Transverse colon (tissue), 4 donors: ENCODE measurements at regions not wholly inside any gene's neighbourhood (a gene's known extent, or its start where the extent isn't known, plus 50 kb on each side); places are given as distances from the start of the nearest gene placed in this dataset.

ENCODE experiments used
- DNase-seq: peaks from one replicate; pipeline ENCODE4 v3.0.0-alpha.2; 2019
- H3K27ac ChIP-seq, 4 donors: fragments of 200-600 bp; sonication (generic); 2 replicates each; pipeline ENCODE4 v1.5.1; 2016 to 2018; ENCODE audit warnings: inconsistent platforms in 4 of 4
- H3K27me3 ChIP-seq: fragments of 200-600 bp; sonication (generic); 2 replicates; pipeline ENCODE4 v1.5.1; 2017; ENCODE audit warnings: inconsistent platforms
- H3K36me3 ChIP-seq, 4 donors: fragments of 200-600 bp; sonication (generic); 2 replicates each; pipeline ENCODE4 v1.5.1; 2017 to 2019; ENCODE audit warnings: inconsistent platforms in 4 of 4
- H3K4me1 ChIP-seq, 4 donors: fragments of 200-600 bp; sonication (generic); 2 replicates each; pipeline ENCODE4 v1.5.1; 2017 to 2020; ENCODE audit warnings: inconsistent platforms in 4 of 4
- H3K4me3 ChIP-seq, 4 donors: fragments of 200-600 bp; sonication (generic); 1 replicate in 1 of 4; 2 replicates in 3 of 4; pipeline versions ENCODE4 v1.5.1 to v1.6.1; 2017 to 2019; ENCODE audit warnings: inconsistent platforms in 4 of 4
- H3K9me3 ChIP-seq, 2 donors: fragments of 200-600 bp; sonication (generic); 2 replicates each; pipeline ENCODE4 v1.5.1; 2017 to 2019; ENCODE audit warnings: inconsistent platforms in 2 of 2
- EP300 ChIP-seq: sonication (generic); formaldehyde crosslinking; IDR thresholded peaks from one replicate; pipeline ENCODE4 v1.6.1; 2017; ENCODE audit warnings: antibody characterized with exemption, low read depth
- POLR2A ChIP-seq: fragments of 450-650 bp; IDR thresholded peaks from one replicate; pipeline ENCODE4 v1.6.1; 2016; ENCODE audit warnings: antibody characterized with exemption, mild to moderate bottlenecking, moderate library complexity
- POLR2AphosphoS5 ChIP-seq, 3 donors: sonication (generic); formaldehyde crosslinking; IDR thresholded peaks; one replicate each; pipeline ENCODE4 v1.6.1; 2016; ENCODE audit warnings: antibody characterized with exemption in 3 of 3
- WGBS, 2 donors: methylation state at CpG; one replicate each; pipeline ENCODE4 v1.1.5; 2018; ENCODE audit warnings: low coverage in 1 of 2; 5-methylcytosine and 5-hydroxymethylcytosine counted together
- in situ Hi-C, 4 donors: fragments of 200-750 bp; cut with MboI; loops; one replicate each; pipeline versions ENCODE4 v1.15.0 to v1.15.1; 2017; ENCODE audit warnings: low sequenced_read_pairs in 3 of 4, low pct_ligation_motif_present in 1 of 4, low pct_unique_long_range_greater_than_20kb in 1 of 4
- intact Hi-C: fragments of 100-400 bp; cut with DNase I; formaldehyde crosslinking; loops from one replicate; pipeline ENCODE4 v1.15.1; 2023; ENCODE audit warnings: low total_unique reads
- TF ChIP-seq, protein P1 (sequence below), 5 experiments: fragments of 200-600 bp in 3 of 5; fragments of 450-650 bp in 2 of 5; sonication (generic) in 3 of 5; IDR thresholded peaks; 1 replicate in 2 of 5; 2 replicates in 3 of 5; pipeline ENCODE4 v1.5.1; 2016 to 2017; ENCODE audit warnings: antibody characterized with exemption in 5 of 5, inconsistent platforms in 3 of 5, mild to moderate bottlenecking in 2 of 5, moderate library complexity in 1 of 5

DNA sequence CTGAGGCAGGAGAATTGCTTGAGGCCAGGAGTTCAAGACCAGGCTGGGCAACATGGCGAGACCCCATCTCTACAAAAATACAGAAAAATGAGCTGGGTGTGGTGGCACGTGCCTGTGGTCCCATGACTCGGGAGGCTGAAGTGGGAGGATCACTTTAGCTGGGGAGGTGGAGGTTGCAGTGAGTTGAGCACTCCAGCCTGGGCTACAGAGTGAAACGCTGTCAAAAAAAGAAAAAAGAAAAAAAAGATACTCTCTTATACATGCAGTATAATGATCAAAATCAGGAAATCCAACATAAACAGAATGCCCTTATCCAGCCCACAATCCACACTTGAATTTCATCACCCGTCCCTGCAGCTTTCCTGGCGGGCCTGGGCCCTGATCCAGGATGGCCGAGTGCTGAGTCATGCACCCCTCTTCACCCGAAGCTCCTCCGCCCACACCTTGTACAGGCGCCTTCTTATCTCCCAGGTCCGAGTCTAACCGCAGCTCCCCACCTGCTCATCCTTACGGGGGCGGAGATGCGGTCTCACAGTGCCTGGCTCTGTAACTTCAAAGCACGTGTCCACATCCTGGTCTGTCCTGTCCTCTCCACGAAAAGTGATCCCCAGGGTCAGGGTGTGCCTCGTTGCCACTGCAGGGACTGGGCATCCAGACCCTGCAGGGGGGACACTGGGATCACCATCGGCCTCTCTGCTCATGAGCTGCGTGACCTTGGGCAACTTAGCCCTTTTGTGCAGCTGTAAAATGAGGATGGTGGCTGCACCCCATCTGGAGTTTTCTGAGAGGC lies 120.2 kb upstream of the SLC45A1 start:
- in situ Hi-C loops: no loop called here
- intact Hi-C loops: no loop called here
- H3K9me3 ChIP-seq: no peaks in the 10 kb centered on the region
- TF ChIP-seq POLR2A (no peak), POLR2AphosphoS5 (IDR thresholded peaks at IDR 0.05) (peak in 1 of 3 donors; percentile 6)
- TF ChIP-seq, protein P1, sequence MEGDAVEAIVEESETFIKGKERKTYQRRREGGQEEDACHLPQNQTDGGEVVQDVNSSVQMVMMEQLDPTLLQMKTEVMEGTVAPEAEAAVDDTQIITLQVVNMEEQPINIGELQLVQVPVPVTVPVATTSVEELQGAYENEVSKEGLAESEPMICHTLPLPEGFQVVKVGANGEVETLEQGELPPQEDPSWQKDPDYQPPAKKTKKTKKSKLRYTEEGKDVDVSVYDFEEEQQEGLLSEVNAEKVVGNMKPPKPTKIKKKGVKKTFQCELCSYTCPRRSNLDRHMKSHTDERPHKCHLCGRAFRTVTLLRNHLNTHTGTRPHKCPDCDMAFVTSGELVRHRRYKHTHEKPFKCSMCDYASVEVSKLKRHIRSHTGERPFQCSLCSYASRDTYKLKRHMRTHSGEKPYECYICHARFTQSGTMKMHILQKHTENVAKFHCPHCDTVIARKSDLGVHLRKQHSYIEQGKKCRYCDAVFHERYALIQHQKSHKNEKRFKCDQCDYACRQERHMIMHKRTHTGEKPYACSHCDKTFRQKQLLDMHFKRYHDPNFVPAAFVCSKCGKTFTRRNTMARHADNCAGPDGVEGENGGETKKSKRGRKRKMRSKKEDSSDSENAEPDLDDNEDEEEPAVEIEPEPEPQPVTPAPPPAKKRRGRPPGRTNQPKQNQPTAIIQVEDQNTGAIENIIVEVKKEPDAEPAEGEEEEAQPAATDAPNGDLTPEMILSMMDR (IDR thresholded peaks at IDR 0.05): no peak
- peaks cover 15 to 33% (median 25%) of the 10 kb centered on the region in 4 donors for H3K4me1 ChIP-seq
- peak overlapping the region in 3 of 4 donors; percentile 14 to 48 (median 34) for H3K27ac ChIP-seq
- peak; percentile 60 for DNase-seq
- no peak overlapping the region for H3K4me3 ChIP-seq
- no peaks in the 10 kb centered on the region for H3K27me3 ChIP-seq
- no peaks in the 10 kb centered on the region for H3K36me3 ChIP-seq
- WGBS, 2 donors: 55 to 67% methylated on average over 3 to 20 of the region's 20 CpGs

DNA sequence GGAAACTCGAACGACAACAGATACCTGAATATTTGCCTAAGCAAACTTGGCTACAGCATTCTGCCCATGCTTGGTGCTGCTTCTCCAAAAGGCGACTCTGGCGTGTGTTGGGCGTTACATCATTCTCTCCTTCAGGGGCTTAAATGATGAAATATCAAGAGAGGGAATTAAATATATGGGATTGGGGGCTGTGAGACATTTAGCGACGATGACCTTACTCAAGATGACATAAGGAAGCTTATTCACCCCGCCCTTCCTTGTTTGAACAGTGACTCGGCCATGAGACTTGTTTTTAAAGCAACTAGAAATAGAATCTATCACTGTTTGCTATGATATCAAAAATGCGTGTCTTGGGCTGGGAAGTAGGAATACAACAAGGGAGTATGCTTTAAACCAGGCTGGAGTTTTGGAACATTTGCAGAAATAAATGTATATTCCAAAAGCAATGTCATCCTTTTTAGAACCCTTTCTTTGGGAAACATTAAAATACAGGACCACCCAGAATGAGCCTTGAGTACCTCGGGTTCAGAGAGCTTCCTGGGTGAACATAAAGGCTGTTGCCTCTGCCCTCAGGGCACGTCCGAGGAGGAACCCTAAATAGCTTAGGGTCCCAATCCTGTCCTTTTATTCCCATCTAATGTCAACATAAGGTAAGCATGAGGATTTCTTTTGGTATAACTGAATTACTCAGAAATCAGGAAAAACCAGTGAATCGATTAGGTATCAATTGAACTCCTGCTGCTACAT lies 123.3 kb upstream of the SLC45A1 start:
- 66 to 74% methylated on average over 13 to 14 of the region's 14 CpGs for WGBS, 2 donors
- H3K36me3 ChIP-seq: no peaks in the 10 kb centered on the region
- TF ChIP-seq, protein P1 (IDR thresholded peaks at IDR 0.05): no peak
- H3K27ac ChIP-seq: peak overlapping the region in 1 of 4 donors; percentile 10
- no peaks in the 10 kb centered on the region for H3K9me3 ChIP-seq
- H3K4me3 ChIP-seq: no peak overlapping the region
- peaks cover 7 to 18% (median 12%) of the 10 kb centered on the region in 4 donors for H3K4me1 ChIP-seq
- no peak for DNase-seq
- in situ Hi-C loops: no loop called here
- intact Hi-C loops: no loop called here
- no peaks in the 10 kb centered on the region for H3K27me3 ChIP-seq

DNA sequence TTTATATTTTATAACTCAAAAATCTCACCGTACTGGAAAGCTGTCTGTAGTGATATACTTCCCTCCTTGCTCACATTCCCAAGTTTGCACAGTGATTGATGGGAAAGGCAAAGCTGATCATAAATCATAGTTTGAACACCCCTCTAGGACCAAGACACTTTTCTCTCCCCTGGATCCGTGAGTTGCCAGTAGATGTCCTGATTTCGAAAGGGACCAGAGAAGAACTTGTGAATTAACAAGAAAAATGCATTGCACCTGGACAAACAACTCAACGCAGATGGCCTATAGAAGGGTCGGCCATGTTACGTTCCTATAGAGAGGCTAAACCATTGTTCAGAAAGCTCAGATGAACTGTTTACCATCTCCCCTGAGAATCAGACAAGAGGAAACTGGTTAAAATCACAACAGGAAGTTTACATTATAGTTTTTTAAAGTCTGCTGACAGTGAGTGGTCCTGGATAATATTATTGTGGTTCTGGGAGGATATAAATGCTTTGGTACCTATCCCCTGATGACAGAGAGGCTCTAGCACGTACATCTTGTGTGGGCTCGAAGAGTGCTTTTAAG lies 124.0 kb upstream of the SLC45A1 start:
- no peak for DNase-seq
- Histone ChIP-seq H3K27me3 (no peaks in the 10 kb centered on the region), H3K9me3 (no peaks in the 10 kb centered on the region), H3K4me3 (no peak overlapping the region), H3K27ac (no peak overlapping the region), H3K36me3 (no peaks in the 10 kb centered on the region), H3K4me1 (peaks cover 7 to 18% (median 12%) of the 10 kb centered on the region in 4 donors)
- in situ Hi-C loops (no loop called here), intact Hi-C loops (no loop called here)
- no peak for TF ChIP-seq POLR2AphosphoS5 (IDR thresholded peaks at IDR 0.05)
- no peak for TF ChIP-seq POLR2A
- TF ChIP-seq, protein P1 (IDR thresholded peaks at IDR 0.05): no peak
- TF ChIP-seq EP300: no peak
- WGBS, 2 donors: 78 to 84% methylated on average over 3 to 8 of the region's 8 CpGs

DNA sequence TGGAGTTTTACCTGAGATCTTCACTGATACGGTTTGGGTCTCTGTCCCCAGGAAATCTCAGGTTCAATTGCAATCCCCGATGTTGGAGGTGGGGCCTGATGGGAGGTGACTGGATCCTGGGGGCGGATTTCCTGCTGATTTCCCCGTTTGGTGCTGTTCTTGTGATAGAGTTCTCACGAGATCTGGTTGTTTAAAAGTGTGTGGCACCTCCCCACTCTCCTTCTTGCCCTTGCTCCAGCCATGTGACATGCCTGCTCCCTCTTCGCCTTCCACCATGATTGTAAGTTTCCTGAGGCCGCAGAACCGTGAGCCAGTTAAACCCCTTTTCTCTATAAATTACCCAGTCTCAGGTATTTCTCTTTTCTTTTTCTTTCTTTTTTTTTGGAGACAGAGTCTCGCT lies 126.4 kb upstream of the SLC45A1 start:
- intact Hi-C loops (no loop called here), in situ Hi-C loops (no loop called here)
- DNase-seq: no peak
- no peaks in the 10 kb centered on the region for H3K27me3 ChIP-seq
- no peaks in the 10 kb centered on the region for H3K9me3 ChIP-seq
- TF ChIP-seq POLR2A (no peak), EP300 (no peak), POLR2AphosphoS5 (IDR thresholded peaks at IDR 0.05) (no peak)
- TF ChIP-seq, protein P1 (IDR thresholded peaks at IDR 0.05): no peak
- peaks cover 0 to 10% (median 3%) of the 10 kb centered on the region in 4 donors for H3K4me1 ChIP-seq
- 80 to 100% methylated on average over 4 to 9 of the region's 9 CpGs for WGBS, 2 donors
- H3K27ac ChIP-seq: no peak overlapping the region
- H3K4me3 ChIP-seq: no peak overlapping the region
- no peaks in the 10 kb centered on the region for H3K36me3 ChIP-seq
